ENCODE measurements at regions not wholly inside any gene's neighbourhood (a gene's known extent, or its start where the extent isn't known, plus 50 kb on each side); places are given as distances from the start of the nearest gene placed in this dataset.

DNA sequence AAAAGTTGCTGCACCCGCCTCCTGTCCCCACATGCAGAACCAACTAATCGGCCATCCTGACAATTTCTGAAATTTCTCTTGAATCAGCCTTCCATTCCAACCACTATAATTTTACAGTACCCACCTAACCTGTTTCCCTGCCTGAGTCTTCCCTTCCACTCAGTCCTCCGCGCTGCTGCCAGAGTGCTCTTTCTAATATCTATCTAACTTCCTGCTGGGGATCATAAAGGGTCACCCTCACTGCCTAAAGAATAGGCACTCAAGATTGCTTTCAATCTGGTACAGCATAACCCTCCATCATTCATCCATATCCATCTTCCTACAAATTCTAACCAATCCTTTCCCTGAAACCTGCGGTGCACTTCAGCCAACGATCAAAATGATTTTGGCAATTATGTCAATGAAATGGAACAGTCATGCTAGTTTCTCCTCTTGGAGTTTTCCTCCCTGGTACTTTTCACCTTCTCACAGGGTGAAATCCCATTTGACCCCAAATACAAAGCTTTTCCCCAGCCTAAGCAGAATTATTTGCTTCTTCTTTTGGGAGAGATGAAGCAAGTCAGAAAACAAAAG lies 117.5 kb upstream of the BEND6 start:
- TF ChIP-seq CTCF (conservative IDR thresholded peaks at IDR 0.05; ENCODE audit: low read length), result no peak
- no peak for TF ChIP-seq EZH2phosphoT487 (IDR thresholded peaks at IDR 0.05; ENCODE audit: borderline replicate concordance)
